H9 (cell line): ENCODE measurements at regions not wholly inside any gene's neighbourhood (a gene's known extent, or its start where the extent isn't known, plus 50 kb on each side); places are given as distances from the start of the nearest gene placed in this dataset.

ENCODE experiments used
- DNase-seq: peaks from one replicate; pipeline ENCODE4 v3.0.0-alpha.2; 2017
- H2AFZ ChIP-seq: one replicate; pipeline ENCODE4 v1.6.1; 2013; ENCODE audit warnings: mild to moderate bottlenecking, low read length, control low read depth, moderate library complexity
- H2AK5ac ChIP-seq: 2 replicates; pipeline ENCODE4 v1.6.1; 2013; ENCODE audit warnings: low read length, control low read depth, mixed read lengths; ENCODE audit not compliant: insufficient read length
- H2BK120ac ChIP-seq: one replicate; pipeline ENCODE4 v1.6.1; 2013; ENCODE audit warnings: low read depth, mild to moderate bottlenecking, low read length, control low read depth, inconsistent platforms; ENCODE audit not compliant: poor library complexity, severe bottlenecking
- H2BK12ac ChIP-seq: 2 replicates; pipeline ENCODE4 v1.6.1; 2013; ENCODE audit warnings: low read length, control low read depth, mixed read lengths, low read depth; ENCODE audit not compliant: insufficient read length
- H2BK15ac ChIP-seq: 2 replicates; pipeline ENCODE4 v1.6.1; 2013; ENCODE audit warnings: low read depth, low read length, control low read depth
- H2BK20ac ChIP-seq: one replicate; pipeline ENCODE4 v1.6.1; 2013; ENCODE audit warnings: low read depth, mild to moderate bottlenecking, low read length, control low read depth, inconsistent platforms; ENCODE audit not compliant: poor library complexity, severe bottlenecking
- H2BK5ac ChIP-seq: 2 replicates; pipeline ENCODE4 v1.6.1; 2013; ENCODE audit warnings: low read length, control low read depth, mixed read lengths; ENCODE audit not compliant: insufficient read length
- H3K14ac ChIP-seq: 2 replicates; pipeline ENCODE4 v1.6.1; 2013; ENCODE audit warnings: low read length, control low read depth; ENCODE audit not compliant: insufficient read depth
- H3K18ac ChIP-seq: 2 replicates; pipeline ENCODE4 v1.6.1; 2013; ENCODE audit warnings: low read depth, mild to moderate bottlenecking, mixed read lengths, low read length, control low read depth; ENCODE audit not compliant: insufficient read length
- H3K23ac ChIP-seq: 2 replicates; pipeline ENCODE4 v1.6.1; 2013; ENCODE audit warnings: low read length, control low read depth, mixed read lengths, low read depth; ENCODE audit not compliant: insufficient read length
- H3K23me2 ChIP-seq: 2 replicates; pipeline ENCODE4 v1.6.1; 2013; ENCODE audit warnings: low read depth, mild to moderate bottlenecking, mixed read lengths, low read length, control low read depth; ENCODE audit not compliant: insufficient read length, poor library complexity, severe bottlenecking
- H3K27ac ChIP-seq: 2 replicates; pipeline ENCODE4 v1.5.1; 2013; ENCODE audit warnings: low read length, control low read depth, mixed read lengths, low read depth; ENCODE audit not compliant: insufficient read length
- H3K27me3 ChIP-seq: 2 replicates; pipeline ENCODE4 v1.6.1; 2013; ENCODE audit warnings: low read length, control low read depth, inconsistent platforms; ENCODE audit not compliant: insufficient read depth
- H3K4ac ChIP-seq: 2 replicates; pipeline ENCODE4 v1.6.1; 2013; ENCODE audit warnings: low read depth, mild to moderate bottlenecking, control low read depth, inconsistent platforms, low read length, moderate library complexity
- H3K4me1 ChIP-seq: 2 replicates; pipeline ENCODE4 v1.6.1; 2013; ENCODE audit warnings: low read length, control low read depth, inconsistent platforms; ENCODE audit not compliant: insufficient read depth
- H3K4me2 ChIP-seq: 2 replicates; pipeline ENCODE4 v1.6.1; 2013; ENCODE audit warnings: low read length, control low read depth, mixed read lengths; ENCODE audit not compliant: insufficient read length, insufficient read depth
- H3K56ac ChIP-seq: 2 replicates; pipeline ENCODE4 v1.6.1; 2013; ENCODE audit warnings: low read depth, mild to moderate bottlenecking, mixed read lengths, low read length, control low read depth; ENCODE audit not compliant: insufficient read length
- H3K79me1 ChIP-seq: 2 replicates; pipeline ENCODE4 v1.6.1; 2013; ENCODE audit warnings: low read depth, mild to moderate bottlenecking, moderate library complexity, low read length, control low read depth, inconsistent platforms; ENCODE audit not compliant: insufficient read depth, poor library complexity, severe bottlenecking
- H3K79me2 ChIP-seq: 2 replicates; pipeline ENCODE4 v1.6.1; 2013; ENCODE audit warnings: low read length, control low read depth, inconsistent platforms; ENCODE audit not compliant: insufficient read depth
- H3K9ac ChIP-seq: 2 replicates; pipeline ENCODE4 v1.6.1; 2013; ENCODE audit warnings: low read length, control low read depth, mixed read lengths; ENCODE audit not compliant: insufficient read length; ENCODE audit errors: extremely low read depth
- H3K9me3 ChIP-seq: one replicate; pipeline ENCODE4 v1.6.1; 2013; ENCODE audit warnings: low read depth, low read length, inconsistent platforms; ENCODE audit not compliant: control insufficient read depth
- H3T11ph ChIP-seq: one replicate; pipeline ENCODE4 v1.6.1; 2013; ENCODE audit warnings: mild to moderate bottlenecking, low read length, control low read depth, inconsistent platforms
- H4K20me1 ChIP-seq: one replicate; pipeline ENCODE4 v1.6.1; 2013; ENCODE audit not compliant: control insufficient read depth, insufficient read length, insufficient read depth
- H4K5ac ChIP-seq: 2 replicates; pipeline ENCODE4 v1.6.1; 2013; ENCODE audit warnings: low read depth, mild to moderate bottlenecking, mixed read lengths, low read length, control low read depth; ENCODE audit not compliant: insufficient read length
- H4K8ac ChIP-seq: replicated peaks from 2 replicates; pipeline ENCODE4 v1.6.1; 2013; ENCODE audit warnings: low read length, control low read depth, mixed read lengths, low read depth; ENCODE audit not compliant: insufficient read length
- H4K91ac ChIP-seq: 2 replicates; pipeline ENCODE4 v1.6.1; 2013; ENCODE audit warnings: low read depth, mild to moderate bottlenecking, moderate library complexity, mixed read lengths, low read length, control low read depth; ENCODE audit not compliant: insufficient read length
- H3K27ac Mint-ChIP-seq, 3 experiments: 2 replicates in 2 of 3; 3 replicates in 1 of 3; pipeline ENCODE4 v1.8.0; 2020 to 2021; ENCODE audit warnings: mixed read lengths in 3 of 3, mild to moderate bottlenecking in 1 of 3, moderate library complexity in 1 of 3
- H3K27me3 Mint-ChIP-seq: 2 replicates; pipeline ENCODE4 v1.8.0; 2021; ENCODE audit warnings: low read depth, mild to moderate bottlenecking, moderate library complexity, mixed read lengths
- H3K36me3 Mint-ChIP-seq, 3 experiments: 2 replicates in 2 of 3; 3 replicates in 1 of 3; pipeline ENCODE4 v1.8.0; 2020 to 2021; ENCODE audit warnings: low read depth in 3 of 3, mixed read lengths in 3 of 3; ENCODE audit not compliant: insufficient read depth in 1 of 3
- H3K4me1 Mint-ChIP-seq, 2 experiments: 2 replicates each; pipeline ENCODE4 v1.8.0; 2020; ENCODE audit warnings: mixed read lengths in 2 of 2
- H3K4me3 Mint-ChIP-seq, 2 experiments: 2 replicates in 1 of 2; 3 replicates in 1 of 2; pipeline ENCODE4 v1.8.0; 2020 to 2021; ENCODE audit warnings: mild to moderate bottlenecking in 2 of 2, mixed read lengths in 2 of 2, moderate library complexity in 1 of 2
- H3K9me3 Mint-ChIP-seq, 2 experiments: 2 replicates in 1 of 2; 3 replicates in 1 of 2; pipeline ENCODE4 v1.8.0; 2020; ENCODE audit warnings: mild to moderate bottlenecking in 2 of 2, mixed read lengths in 2 of 2, moderate library complexity in 1 of 2
- CTCF ChIP-seq: fragments of 200-600 bp; sonication (generic); conservative IDR thresholded peaks from 3 replicates; pipeline ENCODE4 v1.8.0; 2021; ENCODE audit warnings: antibody characterized with exemption, mild to moderate bottlenecking

GRCh38 chr4:125958519-125958918, 643.8 kb downstream of the FAT4 start:
- Histone ChIP-seq H3K4me1 (no peaks in the 10 kb centered on the region), H3T11ph (no peak overlapping the region), H3K23ac (no peak overlapping the region), H2BK20ac (no peak overlapping the region), H3K79me1 (no peaks in the 10 kb centered on the region), H3K4me2 (no peak overlapping the region), H2BK120ac (no peak overlapping the region), H3K4ac (no peak overlapping the region), H3K9me3 (no peaks in the 10 kb centered on the region), H2BK15ac (no peak overlapping the region), H4K8ac (no peak overlapping the region), H3K18ac (no peak overlapping the region), H2BK5ac (no peak overlapping the region), H2BK12ac (no peak overlapping the region), H2AFZ (no peak overlapping the region), H2AK5ac (no peak overlapping the region), H3K23me2 (no peaks in the 10 kb centered on the region), H4K91ac (no peak overlapping the region), H3K27ac (no peak overlapping the region), H4K5ac (no peak overlapping the region), H3K56ac (no peak overlapping the region), H3K27me3 (no peaks in the 10 kb centered on the region), H3K79me2 (no peaks in the 10 kb centered on the region), H3K14ac (no peak overlapping the region), H3K9ac (no peak overlapping the region), H4K20me1 (no peaks in the 10 kb centered on the region)
- TF ChIP-seq CTCF, result no peak
- DNase-seq, result no peak
- no peaks in the 10 kb centered on the region for H3K27me3 Mint-ChIP-seq
- H3K36me3 Mint-ChIP-seq, result no peaks in the 10 kb centered on the region
- no peaks in the 10 kb centered on the region for H3K9me3 Mint-ChIP-seq
- no peak overlapping the region for H3K4me3 Mint-ChIP-seq
- no peaks in the 10 kb centered on the region for H3K4me1 Mint-ChIP-seq
- H3K27ac Mint-ChIP-seq, result no peak overlapping the region
